BE2C (cell line): ENCODE measurements at regions not wholly inside any gene's neighbourhood (a gene's known extent, or its start where the extent isn't known, plus 50 kb on each side); places are given as distances from the start of the nearest gene placed in this dataset.

Source experiments
- DNase-seq: peaks from one replicate; pipeline ENCODE4 v3.0.0-alpha.2; 2020
- H3K27me3 ChIP-seq: fragments of 250-450 bp; sonication (Bioruptor Pico); 2 replicates; pipeline ENCODE4 v1.5.1; 2020; ENCODE audit warnings: mild to moderate bottlenecking
- H3K36me3 ChIP-seq: fragments of 250-450 bp; sonication (Bioruptor Pico); 2 replicates; pipeline ENCODE4 v1.5.1; 2020; ENCODE audit warnings: mild to moderate bottlenecking
- H3K4me1 ChIP-seq: fragments of 250-450 bp; sonication (Bioruptor Pico); 2 replicates; pipeline ENCODE4 v1.5.1; 2020
- H3K4me3 ChIP-seq: 2 replicates; pipeline ENCODE4 v1.5.1; 2011; ENCODE audit warnings: low read depth, low read length
- H3K9me3 ChIP-seq: fragments of 250-450 bp; sonication (Bioruptor Pico); 2 replicates; pipeline ENCODE4 v1.5.1; 2020
- CTCF ChIP-seq: IDR thresholded peaks from 2 replicates; pipeline ENCODE4 v1.5.1; 2012; ENCODE audit warnings: mild to moderate bottlenecking, low read depth, low read length

- H3K27me3 ChIP-seq, result peaks cover 27% of the 10 kb centered on the region
These were observed 69.7 kb upstream of the BHLHE23 start for GRCh38 chr20:63076421-63076820.

GRCh38 chr20:63074631-63075030 is 67.9 kb upstream of the BHLHE23 start:
- no peak overlapping the region for H3K4me3 ChIP-seq

More at GRCh38 chr20:63076421-63076820, 69.7 kb upstream of the BHLHE23 start:
- Histone ChIP-seq H3K9me3 (peaks cover 1% of the 10 kb centered on the region), H3K4me1 (no peaks in the 10 kb centered on the region; the same call in 1 of the 2 replicates), H3K4me3 (no peak overlapping the region), H3K36me3 (no peaks in the 10 kb centered on the region)
- DNase-seq, result no peak
- TF ChIP-seq CTCF, result no peak

GRCh38 chr20:63074182-63074581 is 67.4 kb upstream of the BHLHE23 start:
- Histone ChIP-seq H3K9me3 (peaks cover 4% of the 10 kb centered on the region), H3K27me3 (peaks cover 20% of the 10 kb centered on the region), H3K4me3 (no peak overlapping the region), H3K36me3 (no peaks in the 10 kb centered on the region), H3K4me1 (no peaks in the 10 kb centered on the region; the same call in 1 of the 2 replicates)
- TF ChIP-seq CTCF, result no peak
- peak; percentile 3 for DNase-seq

More at GRCh38 chr20:63074631-63075030, 67.9 kb upstream of the BHLHE23 start:
- DNase-seq, result no peak
- Histone ChIP-seq H3K36me3 (no peaks in the 10 kb centered on the region), H3K9me3 (peaks cover 4% of the 10 kb centered on the region), H3K27me3 (peaks cover 20% of the 10 kb centered on the region), H3K4me1 (no peaks in the 10 kb centered on the region; the same call in 1 of the 2 replicates)
- TF ChIP-seq CTCF, result no peak

GRCh38 chr20:63073738-63074065 is 66.9 kb upstream of the BHLHE23 start:
- no peak for DNase-seq
- peaks cover 20% of the 10 kb centered on the region for H3K27me3 ChIP-seq
- no peaks in the 10 kb centered on the region for H3K36me3 ChIP-seq
- H3K4me1 ChIP-seq, result no peaks in the 10 kb centered on the region; the same call in 1 of the 2 replicates
- no peak overlapping the region for H3K4me3 ChIP-seq
- TF ChIP-seq CTCF, result no peak
- peaks cover 4% of the 10 kb centered on the region for H3K9me3 ChIP-seq

- peaks cover 20% of the 10 kb centered on the region for H3K27me3 ChIP-seq
- peaks cover 4% of the 10 kb centered on the region for H3K9me3 ChIP-seq
- H3K36me3 ChIP-seq, result no peaks in the 10 kb centered on the region
- H3K4me3 ChIP-seq, result no peak overlapping the region
- TF ChIP-seq CTCF, result no peak
- peak; percentile 17 for DNase-seq
- no peaks in the 10 kb centered on the region; the same call in 1 of the 2 replicates for H3K4me1 ChIP-seq
These were observed 66.4 kb upstream of the BHLHE23 start for GRCh38 chr20:63072991-63073737.

- Histone ChIP-seq H3K4me3 (no peak overlapping the region), H3K4me1 (no peaks in the 10 kb centered on the region; the same call in 1 of the 2 replicates), H3K36me3 (no peaks in the 10 kb centered on the region), H3K9me3 (peaks cover 4% of the 10 kb centered on the region), H3K27me3 (peaks cover 20% of the 10 kb centered on the region)
- peak; percentile 2 for DNase-seq
- no peak for TF ChIP-seq CTCF
These were observed 65.5 kb upstream of the BHLHE23 start for GRCh38 chr20:63072231-63072791.
